Sigmoid colon (tissue), 4 donors: ENCODE measurements at regions not wholly inside any gene's neighbourhood (a gene's known extent, or its start where the extent isn't known, plus 50 kb on each side); places are given as distances from the start of the nearest gene placed in this dataset.

Experiments used
- CTCF ChIP-seq, 4 experiments: fragments of 450-650 bp in 3 of 4; fragments of 200-600 bp in 1 of 4; IDR thresholded peaks; one replicate each; pipeline ENCODE4 v1.5.1; 2016 to 2019; ENCODE audit warnings: antibody characterized with exemption in 4 of 4, mild to moderate bottlenecking in 3 of 4, moderate library complexity in 2 of 4
- EP300 ChIP-seq, 4 donors: sonication (generic); formaldehyde crosslinking; IDR thresholded peaks; one replicate each; pipeline ENCODE4 v1.6.1; 2017; ENCODE audit warnings: antibody characterized with exemption in 4 of 4
- POLR2A ChIP-seq, 2 donors: fragments of 450-650 bp; IDR thresholded peaks; one replicate each; pipeline ENCODE4 v1.6.1; 2016; ENCODE audit warnings: antibody characterized with exemption in 2 of 2, mild to moderate bottlenecking in 2 of 2, moderate library complexity in 2 of 2
- POLR2AphosphoS5 ChIP-seq, 4 donors: sonication (generic); formaldehyde crosslinking; IDR thresholded peaks; one replicate each; pipeline ENCODE4 v1.6.1; 2017; ENCODE audit warnings: antibody characterized with exemption in 4 of 4

- no peak for TF ChIP-seq CTCF (IDR thresholded peaks at IDR 0.05)
- TF ChIP-seq POLR2A (IDR thresholded peaks at IDR 0.05): no peak
- no peak for TF ChIP-seq POLR2AphosphoS5 (IDR thresholded peaks at IDR 0.05)
- no peak for TF ChIP-seq EP300 (IDR thresholded peaks at IDR 0.05)
These were observed 375.0 kb downstream of the CDC5L start for GRCh38 chr6:44762496-44762895.
